ENCODE measurements at regions not wholly inside any gene's neighbourhood (a gene's known extent, or its start where the extent isn't known, plus 50 kb on each side); places are given as distances from the start of the nearest gene placed in this dataset.
A peak's percentile ranks its signal among the peaks of the same experiment; 100 is the strongest.

GRCh38 chr6:25006565-25007001 lies 70.8 kb upstream of the RIPOR2 start:
- Mint-ChIP-seq H3K4me3 (peak overlapping the region; percentile 78), H3K27ac (peak overlapping the region; percentile 97), H3K4me1 (ENCODE audit: low read depth) (peaks cover 80% of the 10 kb centered on the region), H3K36me3 (no peaks in the 10 kb centered on the region), H3K9me3 (ENCODE audit: low read depth) (no peaks in the 10 kb centered on the region), H3K27me3 (no peaks in the 10 kb centered on the region)

- Mint-ChIP-seq H3K4me1 (ENCODE audit: low read depth) (peaks cover 83% of the 10 kb centered on the region), H3K4me3 (peak overlapping the region; percentile 78), H3K27me3 (no peaks in the 10 kb centered on the region), H3K27ac (peak overlapping the region; percentile 97), H3K36me3 (no peaks in the 10 kb centered on the region), H3K9me3 (ENCODE audit: low read depth) (no peaks in the 10 kb centered on the region)
Observed at GRCh38 chr6:25007269-25007699, 71.5 kb upstream of the RIPOR2 start.

GRCh38 chr6:25008707-25009392 lies 73.1 kb upstream of the RIPOR2 start:
- peak overlapping the region; percentile 93 for H3K27ac Mint-ChIP-seq

GRCh38 chr6:25009393-25009710 lies 73.6 kb upstream of the RIPOR2 start:
- Mint-ChIP-seq H3K27me3 (no peaks in the 10 kb centered on the region), H3K27ac (peak overlapping the region; percentile 93), H3K4me1 (ENCODE audit: low read depth) (peaks cover 79% of the 10 kb centered on the region), H3K9me3 (ENCODE audit: low read depth) (no peaks in the 10 kb centered on the region), H3K4me3 (peak overlapping the region; percentile 70), H3K36me3 (no peaks in the 10 kb centered on the region)

More at GRCh38 chr6:25008707-25009392, 73.1 kb upstream of the RIPOR2 start:
- Mint-ChIP-seq H3K9me3 (ENCODE audit: low read depth) (no peaks in the 10 kb centered on the region), H3K36me3 (no peaks in the 10 kb centered on the region), H3K4me1 (ENCODE audit: low read depth) (peaks cover 83% of the 10 kb centered on the region), H3K4me3 (peak overlapping the region; percentile 70), H3K27me3 (no peaks in the 10 kb centered on the region)

GRCh38 chr6:25010176-25010575 lies 74.4 kb upstream of the RIPOR2 start:
- peaks cover 79% of the 10 kb centered on the region for H3K4me1 Mint-ChIP-seq (ENCODE audit: low read depth)
- no peaks in the 10 kb centered on the region for H3K9me3 Mint-ChIP-seq (ENCODE audit: low read depth)

GRCh38 chr6:25010902-25011625 lies 75.3 kb upstream of the RIPOR2 start:
- no peaks in the 10 kb centered on the region for H3K27me3 Mint-ChIP-seq
- no peak overlapping the region for H3K27ac Mint-ChIP-seq
- H3K4me3 Mint-ChIP-seq, result no peak overlapping the region
- H3K36me3 Mint-ChIP-seq, result no peaks in the 10 kb centered on the region
- peaks cover 77% of the 10 kb centered on the region for H3K4me1 Mint-ChIP-seq (ENCODE audit: low read depth)
- H3K9me3 Mint-ChIP-seq (ENCODE audit: low read depth), result no peaks in the 10 kb centered on the region

More at GRCh38 chr6:25010176-25010575, 74.4 kb upstream of the RIPOR2 start:
- peak overlapping the region; percentile 18 for H3K4me3 Mint-ChIP-seq
- no peaks in the 10 kb centered on the region for H3K27me3 Mint-ChIP-seq
- no peaks in the 10 kb centered on the region for H3K36me3 Mint-ChIP-seq
- H3K27ac Mint-ChIP-seq, result peak overlapping the region; percentile 93

- H3K9me3 Mint-ChIP-seq (ENCODE audit: low read depth), result no peaks in the 10 kb centered on the region
- H3K4me3 Mint-ChIP-seq, result no peak overlapping the region
- H3K36me3 Mint-ChIP-seq, result no peaks in the 10 kb centered on the region
- H3K27me3 Mint-ChIP-seq, result no peaks in the 10 kb centered on the region
- H3K4me1 Mint-ChIP-seq (ENCODE audit: low read depth), result peaks cover 74% of the 10 kb centered on the region
- no peak overlapping the region for H3K27ac Mint-ChIP-seq
Observed at GRCh38 chr6:25012657-25013056, 76.9 kb upstream of the RIPOR2 start.

GRCh38 chr6:25013246-25013645 lies 77.5 kb upstream of the RIPOR2 start:
- H3K4me1 Mint-ChIP-seq (ENCODE audit: low read depth), result peaks cover 73% of the 10 kb centered on the region

GRCh38 chr6:25014369-25014768 lies 78.6 kb upstream of the RIPOR2 start:
- no peak overlapping the region for H3K27ac Mint-ChIP-seq
- no peaks in the 10 kb centered on the region for H3K36me3 Mint-ChIP-seq
- H3K27me3 Mint-ChIP-seq, result no peaks in the 10 kb centered on the region
- H3K9me3 Mint-ChIP-seq (ENCODE audit: low read depth), result no peaks in the 10 kb centered on the region
- no peak overlapping the region for H3K4me3 Mint-ChIP-seq
- peaks cover 62% of the 10 kb centered on the region for H3K4me1 Mint-ChIP-seq (ENCODE audit: low read depth)

More at GRCh38 chr6:25013246-25013645, 77.5 kb upstream of the RIPOR2 start:
- Mint-ChIP-seq H3K9me3 (ENCODE audit: low read depth) (no peaks in the 10 kb centered on the region), H3K4me3 (no peak overlapping the region), H3K36me3 (no peaks in the 10 kb centered on the region), H3K27me3 (no peaks in the 10 kb centered on the region), H3K27ac (peak overlapping the region; percentile 54)

- H3K27ac Mint-ChIP-seq, result peak overlapping the region; percentile 70
- peak overlapping the region; percentile 59 for H3K4me3 Mint-ChIP-seq
- H3K27me3 Mint-ChIP-seq, result no peaks in the 10 kb centered on the region
- peaks cover 56% of the 10 kb centered on the region for H3K4me1 Mint-ChIP-seq (ENCODE audit: low read depth)
- H3K9me3 Mint-ChIP-seq (ENCODE audit: low read depth), result no peaks in the 10 kb centered on the region
- no peaks in the 10 kb centered on the region for H3K36me3 Mint-ChIP-seq
Observed at GRCh38 chr6:25014791-25015560, 79.2 kb upstream of the RIPOR2 start.

GRCh38 chr6:25016014-25016720 lies 80.4 kb upstream of the RIPOR2 start:
- H3K4me3 Mint-ChIP-seq, result peak overlapping the region; percentile 44
- peak overlapping the region; percentile 84 for H3K27ac Mint-ChIP-seq

GRCh38 chr6:25017486-25017885 lies 81.7 kb upstream of the RIPOR2 start:
- Mint-ChIP-seq H3K36me3 (no peaks in the 10 kb centered on the region), H3K9me3 (ENCODE audit: low read depth) (no peaks in the 10 kb centered on the region), H3K27ac (peak overlapping the region; percentile 91), H3K4me1 (ENCODE audit: low read depth) (peaks cover 46% of the 10 kb centered on the region), H3K4me3 (peak overlapping the region; percentile 57), H3K27me3 (no peaks in the 10 kb centered on the region)

More at GRCh38 chr6:25016014-25016720, 80.4 kb upstream of the RIPOR2 start:
- H3K4me1 Mint-ChIP-seq (ENCODE audit: low read depth), result peaks cover 48% of the 10 kb centered on the region
- H3K9me3 Mint-ChIP-seq (ENCODE audit: low read depth), result no peaks in the 10 kb centered on the region
- H3K36me3 Mint-ChIP-seq, result no peaks in the 10 kb centered on the region
- no peaks in the 10 kb centered on the region for H3K27me3 Mint-ChIP-seq

- Mint-ChIP-seq H3K4me3 (peak overlapping the region; percentile 57), H3K27me3 (no peaks in the 10 kb centered on the region), H3K4me1 (ENCODE audit: low read depth) (peaks cover 42% of the 10 kb centered on the region), H3K9me3 (ENCODE audit: low read depth) (no peaks in the 10 kb centered on the region), H3K36me3 (no peaks in the 10 kb centered on the region), H3K27ac (peak overlapping the region; percentile 91)
Observed at GRCh38 chr6:25017932-25018567, 82.3 kb upstream of the RIPOR2 start.

- Mint-ChIP-seq H3K4me1 (ENCODE audit: low read depth) (peaks cover 40% of the 10 kb centered on the region), H3K27me3 (no peaks in the 10 kb centered on the region), H3K27ac (no peak overlapping the region), H3K4me3 (no peak overlapping the region), H3K36me3 (no peaks in the 10 kb centered on the region), H3K9me3 (ENCODE audit: low read depth) (no peaks in the 10 kb centered on the region)
Observed at GRCh38 chr6:25018568-25018954, 82.8 kb upstream of the RIPOR2 start.
